Mucosa of rectum (tissue), 2 donors: ENCODE measurements at regions not wholly inside any gene's neighbourhood (a gene's known extent, or its start where the extent isn't known, plus 50 kb on each side); places are given as distances from the start of the nearest gene placed in this dataset.

ENCODE experiments used
- H3K27ac ChIP-seq, 2 donors: one replicate each; pipeline ENCODE4 v1.7.0; 2013; ENCODE audit warnings: inconsistent platforms in 2 of 2, low read depth in 2 of 2, low read length in 2 of 2
- H3K27me3 ChIP-seq, 2 donors: one replicate each; pipeline ENCODE4 v1.7.0; 2013; ENCODE audit warnings: low read length in 2 of 2; ENCODE audit not compliant: control insufficient read depth in 2 of 2, insufficient read depth in 2 of 2
- H3K36me3 ChIP-seq, 2 donors: one replicate each; pipeline ENCODE4 v1.7.0; 2013; ENCODE audit warnings: low read length in 2 of 2; ENCODE audit not compliant: control insufficient read depth in 2 of 2, insufficient read depth in 2 of 2
- H3K4me1 ChIP-seq, 2 donors: one replicate each; pipeline ENCODE4 v1.7.0; 2013; ENCODE audit warnings: low read length in 2 of 2, mild to moderate bottlenecking in 1 of 2; ENCODE audit not compliant: control insufficient read depth in 2 of 2, insufficient read depth in 2 of 2
- H3K4me3 ChIP-seq, 2 donors: one replicate each; pipeline ENCODE4 v1.7.0; 2013; ENCODE audit warnings: low read length in 2 of 2
- H3K9ac ChIP-seq, 2 donors: one replicate each; pipeline ENCODE4 v1.7.0; 2013; ENCODE audit warnings: low read length in 2 of 2, low read depth in 1 of 2, mild to moderate bottlenecking in 1 of 2
- H3K9me3 ChIP-seq, 2 donors: one replicate each; pipeline ENCODE4 v1.7.0; 2013; ENCODE audit warnings: low read length in 2 of 2; ENCODE audit not compliant: control insufficient read depth in 2 of 2
- donor health status: healthy.
- donor health status: Normal muscosa, but diverticular disease.

GRCh38 chr13:30026093-30026492 is 175.7 kb upstream of the UBL3 start:
- Histone ChIP-seq H3K36me3 (no peaks in the 10 kb centered on the region), H3K4me3 (no peak overlapping the region), H3K9me3 (no peaks in the 10 kb centered on the region), H3K27me3 (peaks cover 0 to 2% of the 10 kb centered on the region in 2 donors), H3K4me1 (no peaks in the 10 kb centered on the region), H3K27ac (no peak overlapping the region), H3K9ac (no peak overlapping the region)

GRCh38 chr13:30025351-30025750 is 174.9 kb upstream of the UBL3 start:
- Histone ChIP-seq H3K27me3 (peaks cover 0 to 2% of the 10 kb centered on the region in 2 donors), H3K4me3 (no peak overlapping the region), H3K9me3 (no peaks in the 10 kb centered on the region), H3K9ac (no peak overlapping the region), H3K36me3 (no peaks in the 10 kb centered on the region), H3K27ac (no peak overlapping the region), H3K4me1 (no peaks in the 10 kb centered on the region)

DNA sequence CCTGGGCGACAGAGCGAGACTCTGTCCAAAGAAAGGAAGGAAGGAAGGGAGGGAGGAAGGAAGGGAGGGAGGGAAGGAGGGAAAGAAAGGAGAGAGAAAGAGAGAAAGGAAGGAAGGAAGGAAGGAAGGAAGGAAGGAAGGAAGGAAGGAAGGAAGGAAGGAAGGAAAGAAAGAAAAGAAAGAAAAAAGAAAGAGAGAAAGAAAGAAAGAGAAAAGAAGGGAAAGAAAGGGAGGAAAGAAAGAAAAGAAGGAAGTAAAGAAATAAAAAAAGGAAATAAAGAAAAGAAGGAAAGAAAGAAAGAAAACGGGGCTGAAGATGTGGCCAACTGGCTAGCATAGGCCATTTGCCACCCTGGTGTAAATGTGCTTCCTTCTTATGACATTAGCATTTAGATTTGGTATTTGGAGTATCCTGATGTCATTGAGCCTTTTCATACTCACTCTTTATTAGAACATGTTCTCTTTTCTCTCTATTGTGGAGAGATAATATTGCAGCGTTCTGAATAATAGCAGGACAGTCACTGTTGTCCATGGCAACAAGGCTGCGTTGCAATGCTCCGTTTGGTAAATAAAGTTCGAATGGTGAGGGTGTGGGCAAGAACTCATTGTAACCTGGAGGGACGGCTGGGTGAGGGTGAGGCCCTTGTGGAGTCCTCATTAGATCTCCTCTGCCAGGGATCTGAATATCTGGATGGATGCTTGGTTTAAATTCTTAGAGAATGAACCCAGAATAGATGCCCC is 173.9 kb upstream of the UBL3 start:
- Histone ChIP-seq H3K4me1 (no peaks in the 10 kb centered on the region), H3K4me3 (no peak overlapping the region), H3K9ac (no peak overlapping the region), H3K27ac (no peak overlapping the region), H3K27me3 (no peaks in the 10 kb centered on the region), H3K9me3 (no peaks in the 10 kb centered on the region), H3K36me3 (no peaks in the 10 kb centered on the region)

GRCh38 chr13:30023196-30023895 is 172.9 kb upstream of the UBL3 start:
- Histone ChIP-seq H3K4me1 (no peaks in the 10 kb centered on the region), H3K4me3 (no peak overlapping the region), H3K36me3 (no peaks in the 10 kb centered on the region), H3K9ac (no peak overlapping the region), H3K9me3 (no peaks in the 10 kb centered on the region), H3K27me3 (no peaks in the 10 kb centered on the region), H3K27ac (no peak overlapping the region)

DNA sequence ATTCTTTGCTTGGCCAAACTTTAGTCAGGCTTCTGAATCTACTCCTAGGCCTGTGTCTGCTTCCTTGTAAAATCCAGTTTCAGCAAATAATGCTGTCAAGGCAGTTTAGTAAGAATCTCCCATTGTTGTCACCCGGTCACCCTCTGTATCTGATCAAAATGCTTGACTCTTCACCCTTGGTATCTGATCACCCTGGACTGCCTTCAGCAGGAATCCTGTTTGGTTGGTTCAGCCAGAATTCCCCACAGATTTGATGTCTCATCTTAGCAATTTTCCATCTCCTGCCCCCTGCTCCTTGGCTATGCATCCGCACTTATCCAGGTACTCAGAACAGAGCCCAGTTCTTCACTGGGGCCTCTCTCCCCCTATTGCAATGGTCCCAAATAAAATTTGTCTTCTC is 172.4 kb upstream of the UBL3 start:
- no peak overlapping the region for H3K4me3 ChIP-seq
- no peaks in the 10 kb centered on the region for H3K4me1 ChIP-seq
- no peak overlapping the region for H3K9ac ChIP-seq
- no peak overlapping the region for H3K27ac ChIP-seq
- no peaks in the 10 kb centered on the region for H3K36me3 ChIP-seq
- no peaks in the 10 kb centered on the region for H3K27me3 ChIP-seq
- no peaks in the 10 kb centered on the region for H3K9me3 ChIP-seq

GRCh38 chr13:30022256-30022655 is 171.8 kb upstream of the UBL3 start:
- H3K36me3 ChIP-seq = no peaks in the 10 kb centered on the region
- no peaks in the 10 kb centered on the region for H3K27me3 ChIP-seq
- H3K4me1 ChIP-seq = no peaks in the 10 kb centered on the region
- H3K4me3 ChIP-seq = no peak overlapping the region
- no peak overlapping the region for H3K27ac ChIP-seq
- H3K9me3 ChIP-seq = no peaks in the 10 kb centered on the region
- no peak overlapping the region for H3K9ac ChIP-seq

DNA sequence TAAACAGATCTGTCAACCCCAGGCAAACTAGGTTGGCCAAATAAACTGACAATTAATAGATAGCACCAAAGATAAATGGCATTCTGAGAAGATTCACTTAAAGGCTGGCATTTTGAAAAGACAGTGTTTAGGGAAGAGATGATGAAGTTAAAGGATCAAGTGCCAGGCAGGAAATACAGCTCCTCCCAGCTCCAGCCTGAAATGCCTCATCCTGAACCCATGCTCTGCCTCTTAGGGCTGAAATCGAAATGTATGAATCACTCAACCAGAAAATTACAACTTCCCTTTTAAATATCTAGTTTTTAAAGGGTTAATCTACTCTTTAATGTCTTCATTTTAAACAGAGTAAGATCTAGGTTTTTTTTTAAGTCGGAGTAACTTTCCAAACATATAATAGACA is 171.2 kb upstream of the UBL3 start:
- Histone ChIP-seq H3K4me1 (no peaks in the 10 kb centered on the region), H3K36me3 (no peaks in the 10 kb centered on the region), H3K27ac (no peak overlapping the region), H3K4me3 (no peak overlapping the region), H3K27me3 (no peaks in the 10 kb centered on the region), H3K9ac (no peak overlapping the region), H3K9me3 (no peaks in the 10 kb centered on the region)

- Histone ChIP-seq H3K27ac (no peak overlapping the region), H3K9me3 (no peaks in the 10 kb centered on the region), H3K27me3 (no peaks in the 10 kb centered on the region), H3K4me3 (no peak overlapping the region), H3K4me1 (no peaks in the 10 kb centered on the region), H3K9ac (no peak overlapping the region), H3K36me3 (no peaks in the 10 kb centered on the region)
Observed at GRCh38 chr13:30020726-30021312, 170.4 kb upstream of the UBL3 start.

- no peak overlapping the region for H3K9ac ChIP-seq
- H3K4me1 ChIP-seq = no peaks in the 10 kb centered on the region
- H3K27ac ChIP-seq = no peak overlapping the region
- no peaks in the 10 kb centered on the region for H3K36me3 ChIP-seq
- no peak overlapping the region for H3K4me3 ChIP-seq
- H3K9me3 ChIP-seq = no peaks in the 10 kb centered on the region
- H3K27me3 ChIP-seq = no peaks in the 10 kb centered on the region
Observed at GRCh38 chr13:30019648-30020626, 169.5 kb upstream of the UBL3 start.
